Activated CD8-positive, alpha-beta memory T cell treated with anti-CD3 and anti-CD28 coated beads for 1 hour (primary cell): ENCODE measurements at regions not wholly inside any gene's neighbourhood (a gene's known extent, or its start where the extent isn't known, plus 50 kb on each side); places are given as distances from the start of the nearest gene placed in this dataset.
"Not testable (repeated sequence)": the region's sequence is repeated elsewhere in the genome, so short reads cannot be mapped to it uniquely, and the experiment has no call there.

Experiments used
- DNase-seq, 2 donors: peaks; one replicate each; pipeline ENCODE4 v3.0.0-alpha.2; 2020; ENCODE audit warnings: low read depth in 1 of 2; ENCODE audit errors: extremely low read depth in 1 of 2

GRCh38 chr7:66455432-66455831 is 173.2 kb upstream of the KCTD7 start:
- not testable (repeated sequence) for DNase-seq

- DNase-seq = not testable (repeated sequence)
Measured at GRCh38 chr7:66456431-66456830, 172.2 kb upstream of the KCTD7 start.

GRCh38 chr7:66458991-66459390 is 169.7 kb upstream of the KCTD7 start:
- DNase-seq = not testable (repeated sequence)

GRCh38 chr7:66459783-66460413 is 168.8 kb upstream of the KCTD7 start:
- not testable (repeated sequence) for DNase-seq

- DNase-seq = no peak
Measured at GRCh38 chr7:66460921-66461361, 167.7 kb upstream of the KCTD7 start.

GRCh38 chr7:66461397-66461796 is 167.3 kb upstream of the KCTD7 start:
- not testable (repeated sequence) for DNase-seq

GRCh38 chr7:66462831-66463230 is 165.8 kb upstream of the KCTD7 start:
- not testable (repeated sequence) for DNase-seq

GRCh38 chr7:66464059-66464458 is 164.6 kb upstream of the KCTD7 start:
- DNase-seq = no peak

- no peak for DNase-seq
Measured at GRCh38 chr7:66466081-66466600, 162.5 kb upstream of the KCTD7 start.

- no peak for DNase-seq
Measured at GRCh38 chr7:66467887-66468286, 160.8 kb upstream of the KCTD7 start.

GRCh38 chr7:66473064-66473463 is 155.6 kb upstream of the KCTD7 start:
- DNase-seq = not testable (repeated sequence)

- no peak for DNase-seq
Measured at GRCh38 chr7:66474441-66474840, 154.2 kb upstream of the KCTD7 start.

- DNase-seq = not testable (repeated sequence)
Measured at GRCh38 chr7:66476056-66476455, 152.6 kb upstream of the KCTD7 start.

GRCh38 chr7:66477822-66478397 is 150.8 kb upstream of the KCTD7 start:
- DNase-seq = not testable (repeated sequence)

GRCh38 chr7:66481229-66481628 is 147.5 kb upstream of the KCTD7 start:
- DNase-seq = not testable (repeated sequence)

GRCh38 chr7:66489065-66489464 is 139.6 kb upstream of the KCTD7 start:
- DNase-seq = not testable (repeated sequence)

GRCh38 chr7:66489741-66490140 is 138.9 kb upstream of the KCTD7 start:
- DNase-seq = not testable (repeated sequence)

- not testable (repeated sequence) for DNase-seq
Measured at GRCh38 chr7:66490979-66491378, 137.7 kb upstream of the KCTD7 start.

GRCh38 chr7:66492405-66492804 is 136.3 kb upstream of the KCTD7 start:
- not testable (repeated sequence) for DNase-seq

- peak; percentile 90 to 95 for DNase-seq
Measured at GRCh38 chr7:66493235-66494205, 135.2 kb upstream of the KCTD7 start.

GRCh38 chr7:66497346-66497745 is 131.3 kb upstream of the KCTD7 start:
- no peak for DNase-seq
